Ascending aorta (tissue), 2 donors: ENCODE measurements at regions not wholly inside any gene's neighbourhood (a gene's known extent, or its start where the extent isn't known, plus 50 kb on each side); places are given as distances from the start of the nearest gene placed in this dataset.

ENCODE experiments used
- DNase-seq, 2 donors: peaks; one replicate each; pipeline ENCODE4 v3.0.0-alpha.2; 2019; ENCODE audit warnings: low spot score in 2 of 2
- H3K27ac ChIP-seq, 2 donors: fragments of 200-600 bp; sonication (generic); one replicate each; pipeline ENCODE4 v1.5.1; 2016 to 2017; ENCODE audit warnings: mild to moderate bottlenecking in 1 of 2
- H3K27me3 ChIP-seq: fragments of 200-600 bp; sonication (generic); one replicate; pipeline ENCODE4 v1.5.1; 2017
- H3K36me3 ChIP-seq, 2 donors: fragments of 200-600 bp; sonication (generic); one replicate each; pipeline ENCODE4 v1.5.1; 2016
- H3K4me1 ChIP-seq, 2 donors: fragments of 200-600 bp; sonication (generic); one replicate each; pipeline ENCODE4 v1.5.1; 2016 to 2017; ENCODE audit warnings: mild to moderate bottlenecking in 1 of 2
- H3K4me3 ChIP-seq, 2 donors: fragments of 200-600 bp; sonication (generic); one replicate each; pipeline ENCODE4 v1.5.1; 2016 to 2017; ENCODE audit warnings: mild to moderate bottlenecking in 1 of 2
- H3K9me3 ChIP-seq, 2 donors: fragments of 200-600 bp; sonication (generic); one replicate each; pipeline ENCODE4 v1.5.1; 2016
- intact Hi-C: fragments of 100-400 bp; cut with DNase I; formaldehyde crosslinking; loops from one replicate; pipeline ENCODE4 v1.15.1; 2023
- TF ChIP-seq, protein P1 (sequence below), 3 experiments: fragments of 200-600 bp in 2 of 3; fragments of 450-650 bp in 1 of 3; sonication (generic) in 2 of 3; IDR thresholded peaks; one replicate each; pipeline ENCODE4 v1.5.1; 2016 to 2019; ENCODE audit warnings: antibody characterized with exemption in 3 of 3, mild to moderate bottlenecking in 1 of 3, moderate library complexity in 1 of 3

DNA sequence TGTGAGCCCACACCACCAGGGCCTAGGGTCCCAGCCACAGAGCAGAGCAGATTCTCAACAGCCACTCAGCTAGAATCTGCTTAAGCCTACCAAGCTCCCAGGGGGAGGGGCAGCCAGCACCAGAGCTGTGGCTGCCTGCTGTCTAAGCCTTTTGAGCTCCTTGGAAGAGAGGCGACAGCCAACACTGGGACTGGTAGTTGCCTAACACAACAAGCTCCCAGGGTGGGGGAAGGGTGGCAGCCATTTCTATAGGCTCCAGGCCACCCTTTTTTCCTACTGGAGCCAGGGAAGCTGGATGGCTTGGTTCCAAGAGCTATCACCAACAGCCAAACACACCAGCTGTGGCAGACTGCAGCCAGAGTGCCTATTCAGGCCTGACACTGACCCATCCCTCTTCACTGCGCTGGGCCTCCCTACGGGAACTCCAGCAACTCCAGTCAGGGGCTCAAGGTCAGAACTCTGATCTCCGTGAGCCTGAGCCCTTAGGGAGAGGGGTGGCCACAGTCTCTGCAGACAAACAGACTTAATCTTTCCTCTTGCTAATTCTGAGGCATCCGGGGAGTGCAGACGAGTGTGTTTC, 1824.3 kb upstream of the CELF4 start:
- intact Hi-C loops = no loop called here
- Histone ChIP-seq H3K27ac (no peak overlapping the region), H3K36me3 (no peaks in the 10 kb centered on the region), H3K27me3 (no peaks in the 10 kb centered on the region), H3K4me1 (no peaks in the 10 kb centered on the region), H3K4me3 (no peak overlapping the region), H3K9me3 (peaks cover 0 to 7% of the 10 kb centered on the region in 2 donors)
- no peak for DNase-seq
- TF ChIP-seq, protein P1, sequence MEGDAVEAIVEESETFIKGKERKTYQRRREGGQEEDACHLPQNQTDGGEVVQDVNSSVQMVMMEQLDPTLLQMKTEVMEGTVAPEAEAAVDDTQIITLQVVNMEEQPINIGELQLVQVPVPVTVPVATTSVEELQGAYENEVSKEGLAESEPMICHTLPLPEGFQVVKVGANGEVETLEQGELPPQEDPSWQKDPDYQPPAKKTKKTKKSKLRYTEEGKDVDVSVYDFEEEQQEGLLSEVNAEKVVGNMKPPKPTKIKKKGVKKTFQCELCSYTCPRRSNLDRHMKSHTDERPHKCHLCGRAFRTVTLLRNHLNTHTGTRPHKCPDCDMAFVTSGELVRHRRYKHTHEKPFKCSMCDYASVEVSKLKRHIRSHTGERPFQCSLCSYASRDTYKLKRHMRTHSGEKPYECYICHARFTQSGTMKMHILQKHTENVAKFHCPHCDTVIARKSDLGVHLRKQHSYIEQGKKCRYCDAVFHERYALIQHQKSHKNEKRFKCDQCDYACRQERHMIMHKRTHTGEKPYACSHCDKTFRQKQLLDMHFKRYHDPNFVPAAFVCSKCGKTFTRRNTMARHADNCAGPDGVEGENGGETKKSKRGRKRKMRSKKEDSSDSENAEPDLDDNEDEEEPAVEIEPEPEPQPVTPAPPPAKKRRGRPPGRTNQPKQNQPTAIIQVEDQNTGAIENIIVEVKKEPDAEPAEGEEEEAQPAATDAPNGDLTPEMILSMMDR (IDR thresholded peaks at IDR 0.05) = no peak

DNA sequence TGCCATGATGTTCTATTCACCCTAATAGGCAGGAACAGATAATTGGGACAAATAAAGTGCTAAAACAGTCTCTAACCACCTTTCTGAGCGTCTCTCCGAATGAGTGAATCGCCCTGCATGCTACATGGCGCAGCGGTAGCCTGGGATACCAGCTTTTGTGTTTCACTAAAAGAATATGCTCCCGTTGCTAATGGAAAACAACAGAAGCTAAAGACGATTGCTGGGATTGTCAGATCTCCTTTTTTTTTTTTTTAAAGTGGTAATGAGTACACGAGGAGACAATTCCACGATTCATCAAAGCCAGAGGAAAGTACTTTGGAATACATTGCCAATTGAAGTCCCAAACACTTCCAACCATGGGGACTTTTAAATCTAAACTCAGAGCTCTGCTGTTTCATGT, 1815.3 kb upstream of the CELF4 start:
- intact Hi-C loops = no loop called here
- TF ChIP-seq, protein P1 (IDR thresholded peaks at IDR 0.05) = no peak
- no peaks in the 10 kb centered on the region for H3K9me3 ChIP-seq
- no peak overlapping the region for H3K27ac ChIP-seq
- DNase-seq = no peak
- H3K36me3 ChIP-seq = no peaks in the 10 kb centered on the region
- no peaks in the 10 kb centered on the region for H3K27me3 ChIP-seq
- H3K4me3 ChIP-seq = no peak overlapping the region
- H3K4me1 ChIP-seq = no peaks in the 10 kb centered on the region

DNA sequence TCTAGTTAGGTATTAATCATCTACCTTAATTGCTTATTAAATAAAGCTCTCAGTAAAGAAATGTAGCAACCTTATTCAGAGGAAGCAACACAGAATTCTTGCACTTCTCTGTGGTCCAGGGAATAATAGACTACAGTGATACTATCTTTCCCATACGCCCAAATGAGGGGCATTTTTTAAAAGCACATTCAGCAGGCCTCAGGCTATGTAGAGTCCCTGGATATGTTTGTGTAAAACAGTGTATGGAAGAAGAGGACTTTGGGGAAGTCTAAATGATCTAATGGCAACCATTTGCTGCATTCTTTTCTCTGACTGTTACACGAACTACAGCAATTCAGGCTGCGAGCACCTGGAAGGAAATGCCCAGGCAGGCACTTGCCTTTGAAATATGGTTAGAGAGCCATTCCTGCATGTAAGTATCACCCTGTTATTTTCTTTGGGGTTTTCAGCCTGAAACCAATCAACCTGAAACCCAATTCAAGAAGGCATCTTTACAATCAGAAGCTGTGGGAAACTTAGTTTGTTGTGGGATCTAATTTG, 1814.7 kb upstream of the CELF4 start:
- H3K36me3 ChIP-seq = no peaks in the 10 kb centered on the region
- H3K27ac ChIP-seq = no peak overlapping the region
- no peak for DNase-seq
- intact Hi-C loops = no loop called here
- H3K9me3 ChIP-seq = no peaks in the 10 kb centered on the region
- H3K4me3 ChIP-seq = no peak overlapping the region
- H3K4me1 ChIP-seq = no peaks in the 10 kb centered on the region
- TF ChIP-seq, protein P1 (IDR thresholded peaks at IDR 0.05) = no peak
- H3K27me3 ChIP-seq = no peaks in the 10 kb centered on the region

DNA sequence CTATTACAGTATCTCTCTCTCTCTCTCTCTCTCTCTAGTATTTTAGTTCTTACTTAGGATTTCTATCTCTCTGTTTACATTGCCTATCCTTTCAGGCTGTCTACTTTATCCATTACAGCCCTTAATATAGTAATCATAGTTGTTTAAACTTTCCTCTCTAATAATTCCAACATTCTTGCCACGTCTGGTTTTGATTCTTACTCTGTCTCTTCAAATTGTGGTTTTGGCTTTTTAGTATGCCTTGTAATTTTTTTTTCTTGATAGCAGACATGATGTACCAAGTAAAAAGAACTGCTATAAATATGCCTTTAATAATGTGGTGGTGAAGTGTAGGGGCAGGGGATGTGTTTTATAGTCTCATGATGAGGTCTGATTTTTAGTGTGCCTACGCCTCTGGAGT, 1809.5 kb upstream of the CELF4 start:
- no peak for DNase-seq
- intact Hi-C loops = no loop called here
- TF ChIP-seq, protein P1 (IDR thresholded peaks at IDR 0.05) = no peak
- Histone ChIP-seq H3K36me3 (no peaks in the 10 kb centered on the region), H3K4me3 (no peak overlapping the region), H3K27me3 (no peaks in the 10 kb centered on the region), H3K27ac (no peak overlapping the region), H3K9me3 (no peaks in the 10 kb centered on the region), H3K4me1 (no peaks in the 10 kb centered on the region)

DNA sequence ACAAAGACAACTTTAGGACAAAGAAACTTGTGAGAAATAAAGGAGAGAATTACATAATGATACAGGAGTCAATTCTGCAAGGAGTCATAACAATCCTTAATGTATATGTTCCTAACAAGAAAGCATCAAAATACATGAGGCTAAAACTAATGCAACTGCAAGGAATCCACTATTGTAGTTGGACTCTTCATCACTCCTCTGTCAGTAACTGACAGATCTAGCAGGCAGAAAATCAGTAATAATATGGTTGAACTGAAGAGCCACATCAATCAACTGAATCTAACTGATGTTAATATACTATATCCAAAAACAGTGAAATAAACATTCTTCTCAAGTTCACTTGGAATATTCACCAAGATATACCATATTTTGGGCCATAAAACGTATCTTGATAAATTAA, 1806.4 kb upstream of the CELF4 start:
- DNase-seq = no peak
- intact Hi-C loops = no loop called here
- TF ChIP-seq, protein P1 (IDR thresholded peaks at IDR 0.05) = no peak

DNA sequence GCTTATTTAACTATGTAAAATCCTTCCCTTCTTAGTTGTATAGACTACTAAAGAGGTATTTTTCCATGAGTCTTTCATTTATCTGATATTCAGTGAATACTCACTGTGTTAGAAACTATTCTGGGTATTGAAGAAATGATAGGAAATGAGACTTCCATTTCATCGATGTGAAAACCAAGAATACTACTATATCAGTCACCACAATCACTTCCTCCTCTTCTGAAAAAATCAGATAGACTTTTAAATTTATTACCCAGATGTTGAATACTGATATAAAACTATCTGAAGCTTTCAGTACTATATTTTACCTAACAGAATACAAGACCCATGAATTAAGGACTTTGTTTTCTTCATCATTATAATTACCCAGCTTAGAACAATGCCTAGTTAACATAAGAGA, 1801.1 kb upstream of the CELF4 start:
- no peak overlapping the region for H3K4me3 ChIP-seq
- H3K9me3 ChIP-seq = no peaks in the 10 kb centered on the region
- no peaks in the 10 kb centered on the region for H3K36me3 ChIP-seq
- no peaks in the 10 kb centered on the region for H3K27me3 ChIP-seq
- intact Hi-C loops = no loop called here
- TF ChIP-seq, protein P1 (IDR thresholded peaks at IDR 0.05) = no peak
- DNase-seq = no peak
- H3K4me1 ChIP-seq = no peaks in the 10 kb centered on the region
- H3K27ac ChIP-seq = no peak overlapping the region

More for the DNA sequence above, 1806.4 kb upstream of the CELF4 start:
- Histone ChIP-seq H3K4me1 (no peaks in the 10 kb centered on the region), H3K9me3 (no peaks in the 10 kb centered on the region), H3K4me3 (no peak overlapping the region), H3K36me3 (no peaks in the 10 kb centered on the region), H3K27me3 (no peaks in the 10 kb centered on the region), H3K27ac (no peak overlapping the region)
